Testis (tissue), 2 donors: ENCODE measurements at regions not wholly inside any gene's neighbourhood (a gene's known extent, or its start where the extent isn't known, plus 50 kb on each side); places are given as distances from the start of the nearest gene placed in this dataset.

Source experiments
- POLR2A ChIP-seq: fragments of 450-650 bp; IDR thresholded peaks from one replicate; pipeline ENCODE4 v1.6.1; 2017; ENCODE audit warnings: antibody characterized with exemption, mild to moderate bottlenecking, moderate library complexity
- TF ChIP-seq, protein P1 (sequence below), 3 experiments: fragments of 450-650 bp in 2 of 3; fragments of 200-600 bp in 1 of 3; sonication (generic) in 1 of 3; IDR thresholded peaks; one replicate each; pipeline ENCODE4 v1.5.1; 2016 to 2019; ENCODE audit warnings: antibody characterized with exemption in 3 of 3, mild to moderate bottlenecking in 2 of 3, moderate library complexity in 1 of 3

DNA sequence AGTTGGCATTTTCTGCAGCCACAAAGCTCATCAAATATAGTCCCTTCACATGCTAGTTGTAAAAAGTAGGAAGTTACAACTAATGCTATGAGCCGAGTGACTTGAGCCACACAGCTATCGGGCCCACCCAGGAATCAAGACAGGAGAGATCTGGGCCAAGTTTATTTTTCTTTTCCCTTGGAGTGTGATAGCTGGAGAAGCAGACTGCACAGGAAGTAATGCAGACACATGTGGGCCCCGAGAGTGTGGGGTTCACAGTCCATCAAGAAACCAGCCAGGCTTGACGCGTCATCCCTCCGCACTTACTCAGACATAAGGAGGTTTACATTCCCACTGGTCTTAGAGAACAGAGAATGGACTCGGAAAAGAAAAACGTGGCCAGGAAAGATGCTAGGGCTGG lies 403.1 kb upstream of the CDH11 start:
- TF ChIP-seq, protein P1, sequence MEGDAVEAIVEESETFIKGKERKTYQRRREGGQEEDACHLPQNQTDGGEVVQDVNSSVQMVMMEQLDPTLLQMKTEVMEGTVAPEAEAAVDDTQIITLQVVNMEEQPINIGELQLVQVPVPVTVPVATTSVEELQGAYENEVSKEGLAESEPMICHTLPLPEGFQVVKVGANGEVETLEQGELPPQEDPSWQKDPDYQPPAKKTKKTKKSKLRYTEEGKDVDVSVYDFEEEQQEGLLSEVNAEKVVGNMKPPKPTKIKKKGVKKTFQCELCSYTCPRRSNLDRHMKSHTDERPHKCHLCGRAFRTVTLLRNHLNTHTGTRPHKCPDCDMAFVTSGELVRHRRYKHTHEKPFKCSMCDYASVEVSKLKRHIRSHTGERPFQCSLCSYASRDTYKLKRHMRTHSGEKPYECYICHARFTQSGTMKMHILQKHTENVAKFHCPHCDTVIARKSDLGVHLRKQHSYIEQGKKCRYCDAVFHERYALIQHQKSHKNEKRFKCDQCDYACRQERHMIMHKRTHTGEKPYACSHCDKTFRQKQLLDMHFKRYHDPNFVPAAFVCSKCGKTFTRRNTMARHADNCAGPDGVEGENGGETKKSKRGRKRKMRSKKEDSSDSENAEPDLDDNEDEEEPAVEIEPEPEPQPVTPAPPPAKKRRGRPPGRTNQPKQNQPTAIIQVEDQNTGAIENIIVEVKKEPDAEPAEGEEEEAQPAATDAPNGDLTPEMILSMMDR (IDR thresholded peaks at IDR 0.05): no peak
- TF ChIP-seq POLR2A: no peak
